ENCODE measurements at regions not wholly inside any gene's neighbourhood (a gene's known extent, or its start where the extent isn't known, plus 50 kb on each side); places are given as distances from the start of the nearest gene placed in this dataset.

DNA sequence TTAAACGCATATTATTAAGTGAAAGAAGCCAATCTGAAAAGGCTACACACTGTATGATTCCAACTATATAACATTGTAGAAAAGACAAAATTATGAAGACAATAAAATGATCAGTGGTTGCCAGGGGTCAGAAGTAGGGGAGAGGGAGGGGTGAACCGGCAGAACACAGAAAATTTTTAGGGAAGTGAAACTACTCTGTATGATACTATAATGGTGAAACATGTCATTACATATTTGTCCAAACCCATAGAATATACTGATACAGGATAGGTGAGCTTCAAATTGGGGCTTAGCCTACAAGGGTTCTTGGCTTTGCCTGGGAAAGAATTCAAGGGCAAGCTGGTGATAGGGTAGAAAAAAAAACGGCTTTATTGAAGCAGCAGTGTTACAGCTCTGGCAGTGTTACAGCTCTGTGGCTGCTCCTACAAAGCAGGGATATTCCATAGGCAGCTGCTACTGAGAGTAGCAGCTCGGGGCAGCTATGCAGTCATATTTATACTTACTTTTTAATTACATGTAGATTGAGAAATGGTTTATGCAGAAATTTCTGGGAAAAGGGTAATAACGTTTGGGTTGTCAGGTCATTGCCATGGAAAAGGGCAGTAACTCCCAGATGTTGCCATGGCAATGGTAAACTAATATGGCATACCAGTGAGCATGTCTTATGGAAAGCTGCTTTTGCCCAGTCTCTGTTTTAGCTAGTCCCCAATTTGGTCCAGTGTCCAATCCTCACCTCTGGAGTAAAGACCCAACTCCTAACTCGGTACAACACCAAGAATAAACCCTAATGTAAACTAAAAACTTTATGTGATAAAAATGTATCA, 125.1 kb upstream of the SLC25A36 start:
- DNase-seq (ENCODE audit: low read depth) = peak; percentile 7

DNA sequence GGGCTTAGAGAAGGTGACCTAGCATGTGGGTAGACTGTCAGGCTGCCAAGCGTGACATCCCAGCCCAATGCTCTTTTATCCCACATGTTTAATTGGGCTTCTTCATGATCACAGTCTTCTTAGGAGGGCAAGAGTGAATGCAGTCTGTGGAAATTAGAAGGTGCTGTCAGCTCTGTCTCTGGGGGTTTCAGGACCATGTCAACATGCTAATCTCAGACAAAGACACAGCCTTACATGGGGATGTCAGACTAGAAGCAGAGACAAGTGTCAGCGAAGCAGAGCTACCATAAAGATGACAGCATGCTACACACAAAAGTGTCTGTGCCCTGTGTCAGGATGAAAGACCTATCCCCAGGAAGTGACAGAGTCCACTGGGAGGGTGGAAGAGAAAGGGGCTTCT, 120.1 kb upstream of the SLC25A36 start:
- DNase-seq (ENCODE audit: low read depth) = no peak

DNA sequence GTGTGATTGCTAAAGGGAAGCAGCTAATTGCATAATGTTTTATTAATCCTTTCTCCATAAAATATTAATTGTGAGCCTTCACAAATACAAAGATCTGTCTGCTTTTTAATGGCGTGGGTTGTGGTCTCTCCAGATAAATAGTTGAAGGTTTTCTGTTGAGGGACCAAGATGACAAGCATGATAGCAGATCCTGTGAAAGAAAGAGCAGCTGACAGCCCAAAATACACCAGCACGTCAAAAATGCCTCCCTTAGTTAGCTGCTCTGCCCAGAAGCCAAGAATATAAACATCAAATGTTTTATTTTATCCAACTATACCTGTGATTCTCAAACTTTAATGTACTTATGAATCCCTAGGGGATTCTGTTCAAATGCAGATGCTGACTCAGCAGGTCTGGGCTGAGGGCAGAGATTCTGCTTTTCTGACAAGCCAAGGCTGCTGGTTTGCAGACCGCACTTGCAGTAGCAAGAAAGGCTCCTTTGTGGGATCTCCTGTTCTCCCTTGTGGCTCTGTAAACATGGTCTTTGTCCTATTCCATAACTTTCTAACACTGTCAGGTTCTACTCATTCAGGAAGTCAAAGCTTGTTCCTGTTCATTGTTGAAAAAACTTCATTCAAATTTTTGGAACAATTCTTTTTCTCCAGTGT, 119.1 kb upstream of the SLC25A36 start:
- DNase-seq (ENCODE audit: low read depth) = no peak

DNA sequence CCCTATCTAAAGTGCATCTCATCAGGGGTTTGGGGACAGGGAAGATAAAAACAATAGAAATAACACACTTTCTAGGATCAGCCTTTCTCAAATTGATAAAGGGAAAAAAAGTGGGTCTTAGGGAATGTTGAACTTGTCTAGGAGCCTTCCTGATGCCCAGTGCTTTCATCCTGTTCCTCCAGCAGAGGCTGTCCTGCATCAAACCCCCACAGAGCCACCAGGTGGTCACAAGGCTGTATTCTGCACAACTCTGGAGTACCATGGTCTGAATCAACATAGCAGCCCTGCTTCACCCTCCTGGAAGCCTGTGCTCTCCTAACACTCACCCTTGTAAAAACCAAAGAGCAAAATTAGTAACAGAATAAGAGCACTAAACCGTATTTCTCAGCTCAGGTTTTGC, 118.5 kb upstream of the SLC25A36 start:
- DNase-seq (ENCODE audit: low read depth) = no peak

DNA sequence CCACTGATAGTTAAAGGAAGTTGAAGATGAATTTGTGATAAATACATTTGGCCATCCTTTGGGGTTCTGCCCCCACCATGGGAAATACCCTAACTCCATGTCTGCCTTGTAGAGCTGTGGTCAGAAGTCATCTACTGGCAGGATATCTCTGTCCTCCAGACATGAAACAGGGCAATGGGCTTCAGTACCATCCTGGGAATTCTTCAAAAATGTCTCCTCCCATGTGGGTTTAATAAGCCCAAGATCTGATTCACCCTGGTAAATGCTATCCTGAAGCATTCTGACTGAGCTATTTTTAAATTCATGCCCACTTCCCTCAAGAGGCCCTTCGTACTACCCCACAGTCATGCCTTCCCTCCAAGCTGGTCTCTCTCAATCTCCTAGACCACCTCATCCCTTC, 113.7 kb upstream of the SLC25A36 start:
- no peak for DNase-seq (ENCODE audit: low read depth)

DNA sequence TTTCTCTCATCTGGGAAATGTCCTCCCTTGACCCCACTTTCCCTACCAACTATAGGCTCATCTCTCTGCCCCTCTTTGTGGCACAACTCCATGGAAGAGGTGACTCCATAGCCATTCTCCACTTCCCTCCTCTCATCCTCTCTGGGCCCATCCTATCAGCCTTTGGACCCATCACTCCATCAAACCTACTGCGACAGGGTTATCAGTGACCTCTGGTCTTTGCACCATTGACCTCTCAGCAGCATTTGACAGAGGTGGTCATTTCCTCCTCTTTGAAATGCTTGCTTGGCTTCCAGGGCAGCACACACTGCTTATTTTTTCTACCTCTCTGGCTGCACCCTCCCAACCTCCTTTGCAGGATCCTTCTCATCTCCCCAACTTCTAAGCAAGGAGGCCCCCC, 113.1 kb upstream of the SLC25A36 start:
- DNase-seq (ENCODE audit: low read depth) = no peak

DNA sequence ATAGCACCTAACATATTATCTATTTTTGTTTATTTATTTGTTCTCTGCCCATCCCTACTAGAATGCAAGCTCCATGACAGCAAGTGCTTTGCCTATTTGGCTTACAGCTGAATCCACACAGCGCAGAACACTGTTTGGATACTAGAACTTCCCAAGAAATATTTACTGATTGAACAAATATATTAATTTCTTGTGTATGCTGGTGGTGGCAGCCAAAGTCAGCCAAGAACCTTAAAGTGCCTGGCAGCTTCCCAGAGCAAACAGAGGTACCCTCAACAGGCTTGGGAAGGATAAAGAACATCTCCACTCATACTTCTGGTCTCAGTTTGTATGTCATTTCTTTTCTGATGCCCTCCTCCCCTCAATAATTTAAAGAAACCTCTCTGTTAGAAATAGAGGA, 111.8 kb upstream of the SLC25A36 start:
- no peak for DNase-seq (ENCODE audit: low read depth)

DNA sequence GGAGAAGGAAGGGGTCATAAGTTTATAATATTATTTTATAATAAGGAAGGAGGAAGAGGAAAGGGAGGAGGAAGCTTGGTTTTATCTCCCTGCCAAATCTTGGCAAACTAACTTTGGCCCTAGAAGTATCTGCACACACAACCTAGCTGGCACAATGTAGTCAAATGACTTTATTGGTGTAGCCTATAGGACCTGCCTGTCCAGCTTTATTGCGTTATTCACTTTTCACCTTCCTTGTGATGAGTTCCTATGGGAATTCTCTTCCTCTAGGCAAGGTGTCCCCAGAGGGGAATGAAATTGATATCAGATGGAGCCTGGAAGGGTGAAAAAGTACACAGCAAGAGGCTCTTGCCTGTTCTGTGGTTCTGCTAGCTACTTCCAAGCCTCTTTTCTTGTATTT, 111.2 kb upstream of the SLC25A36 start:
- DNase-seq (ENCODE audit: low read depth) = no peak

DNA sequence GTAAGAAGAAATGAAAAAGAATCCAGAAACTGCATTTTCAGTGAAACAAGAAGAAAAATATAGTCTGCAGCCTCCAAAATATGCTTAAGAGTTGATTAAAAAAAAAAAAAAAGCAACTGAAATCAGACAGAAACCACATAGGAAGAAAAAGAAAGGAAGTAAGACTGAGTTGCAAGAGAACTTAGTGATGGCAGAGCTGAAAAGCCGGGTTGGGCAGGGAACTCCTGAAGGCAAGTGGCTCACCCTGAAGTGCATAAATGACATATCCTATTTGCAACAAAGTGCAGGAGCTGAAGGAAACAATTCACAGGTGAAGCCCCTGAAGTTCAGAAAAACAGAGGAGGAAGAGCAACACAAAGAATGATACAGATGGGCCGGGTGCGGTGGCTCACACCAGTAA, 108.8 kb upstream of the SLC25A36 start:
- no peak for DNase-seq (ENCODE audit: low read depth)

DNA sequence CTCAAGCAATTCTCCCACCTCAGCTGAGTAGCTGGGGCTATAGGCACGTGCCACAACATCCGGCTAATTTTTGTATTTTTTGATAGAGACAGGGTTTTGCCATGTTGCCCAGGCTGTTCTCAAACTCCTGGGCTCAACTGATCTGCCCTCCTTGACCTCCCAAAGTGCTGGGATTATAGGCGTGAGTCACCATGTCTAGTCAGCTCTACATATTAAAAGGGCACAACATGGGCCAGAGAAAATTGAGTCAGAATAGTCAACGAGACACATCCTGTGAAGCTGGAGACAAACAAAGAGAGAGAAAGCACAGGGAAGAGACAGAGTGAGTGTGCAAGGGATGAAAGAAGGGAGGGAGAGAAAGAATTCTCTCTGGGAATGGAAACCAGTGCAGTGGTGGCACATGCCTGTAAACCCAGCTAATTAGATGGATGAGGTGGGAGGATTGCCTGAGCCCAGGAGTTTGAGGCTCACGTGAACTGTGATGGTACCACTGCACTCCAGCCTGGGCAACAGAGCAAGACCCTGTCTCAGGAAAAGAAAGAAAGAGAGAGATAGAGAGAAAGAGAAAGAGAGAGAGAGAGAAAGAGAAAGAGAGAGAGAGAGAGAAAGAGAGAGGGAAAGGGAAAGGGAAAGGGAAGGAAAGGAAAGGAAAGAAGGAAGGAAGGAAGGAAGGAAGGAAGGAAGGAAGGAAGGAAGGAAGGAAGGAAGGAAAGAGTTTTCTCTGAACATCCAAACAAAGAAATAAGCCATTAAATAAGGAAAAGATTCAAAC, 107.2 kb upstream of the SLC25A36 start:
- DNase-seq (ENCODE audit: low read depth) = peak; percentile 85

DNA sequence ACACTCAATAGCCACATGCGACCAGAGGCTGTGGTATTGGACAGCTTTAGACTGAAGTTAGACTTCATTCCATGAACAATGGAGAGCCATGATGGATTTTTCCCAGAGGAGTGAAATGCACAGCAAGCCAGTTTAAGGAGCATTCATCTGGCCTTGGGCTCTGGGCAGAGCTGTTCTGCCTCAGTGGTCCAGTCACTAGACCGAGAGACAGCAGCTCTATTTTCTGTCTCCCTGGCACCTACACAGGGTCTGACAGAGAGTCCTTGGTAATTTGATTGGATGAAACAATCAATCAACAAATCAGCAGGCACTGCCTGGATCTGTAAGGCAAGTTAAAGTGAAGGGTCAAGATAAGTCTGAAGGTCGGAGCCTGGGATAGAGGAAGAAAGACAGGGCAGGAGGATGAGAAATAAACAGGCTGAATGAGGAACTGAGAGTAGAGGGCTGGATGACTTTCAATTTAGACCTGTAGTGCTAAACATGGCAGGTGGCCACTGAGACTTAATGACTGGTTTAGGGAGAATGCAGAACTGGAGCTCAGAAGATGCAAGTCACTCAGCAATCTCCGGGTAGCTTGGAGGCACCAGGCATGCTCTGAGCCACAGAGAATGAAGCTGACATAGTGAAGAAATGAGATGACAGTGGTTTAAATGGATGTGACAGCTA, 98.5 kb upstream of the SLC25A36 start:
- no peak for DNase-seq (ENCODE audit: low read depth)

DNA sequence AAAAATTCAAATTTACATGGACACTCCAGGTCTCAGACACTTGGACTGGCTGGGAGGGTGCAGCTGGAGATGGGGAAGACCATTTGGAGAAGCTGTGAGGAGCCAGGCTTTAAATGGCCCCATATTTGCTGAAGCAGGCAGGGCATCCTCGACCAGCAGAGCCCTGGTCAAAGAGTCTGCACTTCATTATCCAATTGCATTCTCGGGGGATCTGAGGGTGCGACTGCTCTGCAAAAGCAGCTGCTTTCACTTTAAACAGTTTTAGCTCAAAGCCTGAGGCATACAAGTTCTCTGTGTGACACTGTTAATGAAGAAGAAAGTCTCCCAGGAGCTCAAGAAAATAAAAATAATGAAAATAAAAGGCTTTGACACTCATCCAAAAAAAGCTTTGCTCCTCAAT, 98.0 kb upstream of the SLC25A36 start:
- no peak for DNase-seq (ENCODE audit: low read depth)

DNA sequence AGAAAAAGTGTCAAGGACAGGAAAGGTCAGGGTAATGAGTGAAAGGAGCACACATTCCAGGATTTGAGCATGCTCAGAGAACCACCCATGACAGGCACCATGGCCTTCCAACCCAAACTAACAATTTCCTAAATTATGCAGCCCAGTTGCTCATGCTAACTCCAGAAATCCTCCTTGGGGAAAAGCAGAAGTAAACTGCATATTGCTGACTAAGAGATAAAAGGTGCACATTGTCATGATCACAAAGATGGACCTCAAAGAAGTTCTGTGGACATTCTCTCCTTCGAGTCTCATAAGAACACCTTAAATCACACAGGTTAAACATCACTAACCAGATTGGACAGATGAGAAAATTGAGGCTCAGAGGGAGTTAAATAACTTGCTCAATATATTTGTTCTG, 97.6 kb upstream of the SLC25A36 start:
- no peak for DNase-seq (ENCODE audit: low read depth)

DNA sequence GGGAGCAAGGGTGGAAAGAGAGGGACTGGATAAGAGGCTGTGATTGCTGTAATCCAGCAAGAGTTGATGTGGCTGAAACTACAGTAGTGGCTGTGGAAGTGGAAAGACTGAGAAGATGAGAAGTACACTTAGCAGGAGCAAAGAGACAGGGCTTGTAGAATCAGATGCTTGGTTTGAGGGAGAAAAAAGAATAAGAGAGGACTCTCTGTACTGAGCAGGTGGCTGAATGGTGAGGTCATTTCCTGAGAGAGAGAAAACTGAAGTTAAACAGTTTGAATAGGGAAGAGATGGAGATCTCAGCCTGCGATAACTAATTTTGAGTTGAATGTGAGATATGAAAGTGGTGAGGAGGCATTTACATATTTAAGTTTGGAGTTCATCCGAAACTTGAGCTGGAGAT, 95.8 kb upstream of the SLC25A36 start:
- DNase-seq (ENCODE audit: low read depth) = no peak

DNA sequence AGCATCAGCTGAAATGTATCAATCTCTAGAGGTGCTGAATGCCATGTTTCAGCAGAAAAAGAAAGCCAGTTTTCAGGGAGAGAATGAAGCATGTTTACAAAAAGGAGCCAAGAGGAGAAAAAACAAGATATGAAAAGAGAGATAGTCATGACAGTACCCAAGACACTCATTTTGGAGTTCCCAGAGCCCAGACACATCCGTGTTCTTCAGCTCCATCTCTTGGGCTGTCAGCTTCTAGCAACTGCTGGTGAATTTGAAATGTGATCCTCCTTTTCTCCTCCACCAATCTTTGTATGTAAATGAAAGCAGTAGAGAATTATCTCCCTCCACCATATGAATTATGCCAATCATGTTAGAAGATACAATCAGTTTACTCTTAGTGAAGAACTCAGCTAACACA, 93.0 kb upstream of the SLC25A36 start:
- peak; percentile 7 for DNase-seq (ENCODE audit: low read depth)

DNA sequence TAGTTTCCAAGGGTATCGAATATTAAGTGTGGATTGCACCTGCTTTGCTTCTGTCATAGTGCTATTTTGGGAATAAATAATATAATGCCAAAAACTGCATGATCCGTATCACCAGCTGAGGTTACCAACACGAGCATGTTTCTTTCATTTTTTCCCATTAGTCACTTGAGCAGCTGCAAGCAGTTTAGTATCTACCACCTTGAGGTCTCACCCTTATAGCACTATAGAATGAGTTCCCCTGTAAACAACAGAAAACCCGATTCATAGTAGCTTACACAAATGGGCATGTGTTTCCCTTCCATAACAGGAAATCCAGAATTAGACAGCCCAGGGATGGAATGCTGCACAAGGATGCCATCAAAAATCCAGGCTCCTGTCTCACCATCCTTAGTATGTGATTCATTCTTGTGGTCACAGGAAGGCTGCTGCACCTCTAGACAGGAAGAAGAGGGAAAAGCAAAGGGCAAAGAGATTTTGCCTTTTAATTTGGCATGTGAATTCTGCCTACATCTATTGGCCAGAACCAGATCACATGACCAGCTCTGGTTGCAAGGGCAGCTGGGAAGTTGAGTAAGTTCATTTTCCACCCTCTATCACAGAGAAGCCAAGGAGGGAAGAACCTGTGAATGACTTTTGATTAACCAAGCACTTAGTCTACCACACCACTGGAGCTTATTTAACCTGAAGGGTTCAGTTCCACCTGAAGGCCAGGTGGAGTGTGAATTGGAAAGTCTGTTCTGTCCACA, 91.3 kb upstream of the SLC25A36 start:
- DNase-seq (ENCODE audit: low read depth) = peak; percentile 75

DNA sequence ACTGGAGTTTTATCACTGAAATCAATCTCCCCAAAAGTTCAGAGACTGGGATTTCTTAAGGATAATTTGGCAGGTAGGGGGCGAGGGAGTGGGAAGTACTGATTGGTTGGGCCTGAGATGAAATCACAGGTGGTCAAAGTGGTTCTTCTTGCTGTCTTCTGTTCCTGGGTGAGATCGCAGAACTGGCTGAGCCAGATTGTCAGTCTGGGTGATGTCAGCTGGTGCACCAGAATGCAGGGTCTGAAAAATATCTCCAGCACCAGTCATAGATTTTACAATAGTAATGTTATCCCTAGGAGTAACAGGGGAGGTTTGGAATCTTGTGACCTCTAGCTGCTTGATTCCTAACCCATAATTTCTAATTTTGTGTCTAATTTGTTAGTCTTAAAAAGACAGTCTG, 86.7 kb upstream of the SLC25A36 start:
- DNase-seq (ENCODE audit: low read depth) = no peak

DNA sequence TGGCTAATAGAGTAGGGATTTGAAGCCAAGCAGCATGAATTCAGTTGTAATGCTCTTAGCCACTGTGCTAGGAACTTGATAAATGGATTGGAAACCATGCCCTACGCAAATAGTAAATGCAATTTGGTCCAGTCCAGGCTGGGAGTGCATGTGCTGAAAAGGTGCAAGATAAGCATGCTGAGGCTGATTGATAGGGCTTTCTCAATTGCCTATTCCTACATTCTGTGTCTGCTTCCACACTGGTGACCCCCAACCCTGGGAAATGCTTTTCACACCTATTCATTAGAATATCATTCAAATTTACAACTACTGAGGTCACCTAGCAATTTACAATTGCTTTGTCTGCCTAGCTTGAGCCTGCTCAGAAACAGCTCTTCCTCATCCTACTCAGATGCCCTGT, 84.7 kb upstream of the SLC25A36 start:
- DNase-seq (ENCODE audit: low read depth) = no peak

DNA sequence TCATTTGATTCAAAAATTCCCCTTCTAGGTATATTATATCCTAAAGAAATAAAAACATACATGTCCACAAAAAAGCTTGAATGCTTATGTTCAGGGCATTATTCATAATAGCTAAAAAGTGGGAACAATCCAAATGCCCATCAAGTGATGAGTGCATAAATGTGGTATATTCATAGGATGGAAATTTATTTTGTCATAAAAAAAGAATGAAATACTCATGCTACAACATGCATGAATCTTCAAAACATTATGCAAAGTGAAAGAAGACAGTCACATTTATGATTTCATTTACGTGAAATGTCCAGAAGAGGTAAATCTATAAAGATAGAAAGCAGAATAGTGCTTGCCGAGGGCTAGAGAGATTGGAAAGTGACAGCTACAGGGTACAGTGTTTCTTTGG, 83.6 kb upstream of the SLC25A36 start:
- DNase-seq (ENCODE audit: low read depth) = no peak

DNA sequence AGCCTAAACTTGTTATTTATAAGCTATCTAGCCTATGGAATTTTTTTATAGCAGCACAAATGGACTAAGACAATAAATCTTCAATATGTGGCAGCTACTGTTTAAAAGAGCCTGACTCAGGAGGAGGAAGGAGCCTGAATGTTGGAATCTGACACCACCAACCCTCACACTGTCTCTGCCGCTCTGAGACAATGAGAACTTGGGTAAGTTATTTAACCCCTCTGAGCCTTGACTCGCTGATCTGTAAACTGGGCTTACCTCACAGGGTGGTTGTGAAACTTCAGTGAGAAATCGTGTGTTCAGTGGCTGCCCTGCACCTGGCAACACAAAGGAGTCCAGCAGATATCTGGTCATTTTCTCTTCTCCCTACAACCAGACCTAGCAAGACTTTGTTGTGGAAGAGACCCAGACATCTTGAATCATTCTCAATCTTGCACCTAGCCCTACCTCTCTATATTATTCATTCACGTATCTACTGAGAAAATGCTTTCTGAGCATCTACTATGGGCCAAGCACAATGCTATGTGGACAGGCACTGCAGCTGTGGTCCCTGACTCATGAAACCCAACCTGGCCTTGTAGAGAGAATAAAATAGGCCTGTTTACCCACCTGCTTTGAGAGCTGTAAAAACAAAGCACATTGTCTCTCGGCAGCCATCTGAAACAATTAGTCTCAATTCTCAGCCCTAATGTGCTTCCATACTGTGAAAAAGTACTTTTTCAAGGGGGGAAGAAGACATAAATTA, 81.9 kb upstream of the SLC25A36 start:
- DNase-seq (ENCODE audit: low read depth) = peak; percentile 82

DNA sequence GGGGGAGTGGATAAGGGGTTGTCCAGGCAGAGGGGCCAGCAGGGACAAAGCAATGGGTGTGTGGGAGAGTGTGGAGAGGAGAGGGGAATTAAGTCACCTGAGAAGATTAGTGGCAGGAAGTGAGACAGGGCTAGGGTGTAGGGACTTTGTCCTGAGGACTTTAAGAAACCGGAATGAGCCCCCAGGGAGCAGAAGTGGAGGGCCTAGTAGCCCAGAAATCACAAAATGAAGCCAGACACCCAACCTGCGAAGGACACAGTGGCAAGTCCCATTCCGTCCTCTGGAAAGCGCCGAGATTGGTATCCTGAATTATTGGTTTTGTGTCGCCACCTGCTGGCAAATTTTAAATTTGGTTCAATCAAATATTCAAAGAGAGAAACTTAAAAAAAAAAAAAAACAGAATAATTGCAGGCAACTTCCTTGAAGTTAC, 78.0 kb upstream of the SLC25A36 start:
- DNase-seq (ENCODE audit: low read depth) = peak; percentile 61

All from LHCN-M2 (cell line).